ENCODE measurements at regions not wholly inside any gene's neighbourhood (a gene's known extent, or its start where the extent isn't known, plus 50 kb on each side); places are given as distances from the start of the nearest gene placed in this dataset.
"Not testable (repeated sequence)": the region's sequence is repeated elsewhere in the genome, so short reads cannot be mapped to it uniquely, and the experiment has no call there.

DNA sequence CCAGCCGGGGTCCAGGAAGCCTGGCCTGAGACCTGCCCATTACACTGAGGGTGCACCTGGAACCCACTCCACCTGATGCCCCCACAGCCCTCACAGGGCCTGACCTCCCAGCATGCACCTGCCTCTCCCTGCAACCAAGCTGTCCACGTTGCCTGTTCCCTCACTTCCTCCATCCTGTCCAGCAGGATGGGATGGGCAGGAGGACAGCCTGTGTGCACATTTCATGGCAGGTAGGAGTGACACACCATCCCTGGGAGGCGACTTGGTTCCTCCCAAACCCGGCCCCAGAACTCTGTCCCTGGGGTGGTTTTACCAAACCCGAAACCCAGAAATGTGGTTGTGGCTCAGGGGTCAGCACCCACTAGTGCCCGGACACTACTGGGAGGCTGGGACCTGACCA is 203.8 kb upstream of the ZNF519 start:
- not testable (repeated sequence) for DNase-seq (ENCODE audit: low spot score)

DNA sequence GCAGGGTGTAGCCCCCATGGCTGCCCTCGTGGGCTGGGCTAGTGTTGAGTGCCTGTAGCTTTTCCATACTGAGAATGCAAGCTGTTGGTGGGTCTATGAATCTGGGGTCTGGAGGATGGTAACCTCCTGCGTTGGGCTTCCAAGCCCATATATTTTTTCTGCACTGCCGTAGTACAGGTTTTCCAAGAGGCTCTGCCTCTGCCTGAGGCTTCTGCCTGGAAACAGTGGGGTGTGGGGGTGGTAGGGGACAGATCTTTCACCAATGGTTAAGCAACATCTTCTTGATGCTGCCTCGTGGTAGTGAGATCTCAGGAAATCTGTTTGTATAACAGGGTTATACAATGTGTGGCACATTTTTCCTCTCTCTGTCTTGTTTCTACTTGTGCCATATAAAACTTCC is 189.0 kb upstream of the ZNF519 start:
- DNase-seq (ENCODE audit: low spot score), result not testable (repeated sequence)

- DNase-seq (ENCODE audit: low spot score), result not testable (repeated sequence)
Measured at GRCh38 chr18:14301255-14301654, 169.0 kb upstream of the ZNF519 start.

DNA sequence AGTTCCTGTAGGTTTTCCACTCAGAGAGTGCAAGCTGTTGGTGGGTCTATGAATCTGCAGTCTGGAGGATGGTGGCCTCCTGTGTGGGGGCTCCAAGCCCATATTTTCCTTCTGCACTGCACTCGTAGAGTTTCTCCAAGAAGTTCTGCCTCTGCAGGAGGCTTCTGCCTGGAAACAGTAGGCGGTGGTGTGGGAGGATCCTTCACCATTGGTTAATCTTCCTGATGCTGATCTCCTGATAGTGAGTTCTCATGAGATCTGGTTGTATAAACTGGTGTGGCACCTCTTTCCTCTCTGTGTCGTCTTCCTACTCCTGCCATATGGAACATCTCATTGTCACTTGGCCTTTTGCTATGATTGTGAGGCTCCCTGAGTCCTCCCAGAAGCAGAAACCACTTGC is 162.8 kb upstream of the ZNF519 start:
- not testable (repeated sequence) for DNase-seq (ENCODE audit: low spot score)

GRCh38 chr18:14285053-14285452 is 152.8 kb upstream of the ZNF519 start:
- no peak for DNase-seq (ENCODE audit: low spot score)

DNA sequence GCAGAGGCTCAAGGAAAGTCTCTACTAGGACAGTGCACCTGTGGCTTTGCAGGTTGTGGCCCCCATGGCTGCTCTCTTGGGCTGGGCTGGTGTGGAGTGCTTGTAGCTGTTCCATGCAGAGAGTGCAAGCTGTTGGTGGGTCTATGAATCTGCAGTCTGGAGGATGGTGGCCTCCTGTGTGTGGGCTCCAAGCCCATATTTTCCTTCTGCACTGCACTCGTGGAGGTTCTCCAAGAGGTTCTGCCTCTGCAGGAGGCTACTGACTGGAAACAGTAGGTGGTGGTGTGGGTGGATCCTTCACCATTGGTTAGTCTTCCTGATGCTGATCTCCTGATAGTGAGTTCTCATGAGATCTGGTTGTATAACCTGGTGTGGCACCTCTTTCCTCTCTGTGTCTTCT is 143.2 kb upstream of the ZNF519 start:
- not testable (repeated sequence) for DNase-seq (ENCODE audit: low spot score)

DNA sequence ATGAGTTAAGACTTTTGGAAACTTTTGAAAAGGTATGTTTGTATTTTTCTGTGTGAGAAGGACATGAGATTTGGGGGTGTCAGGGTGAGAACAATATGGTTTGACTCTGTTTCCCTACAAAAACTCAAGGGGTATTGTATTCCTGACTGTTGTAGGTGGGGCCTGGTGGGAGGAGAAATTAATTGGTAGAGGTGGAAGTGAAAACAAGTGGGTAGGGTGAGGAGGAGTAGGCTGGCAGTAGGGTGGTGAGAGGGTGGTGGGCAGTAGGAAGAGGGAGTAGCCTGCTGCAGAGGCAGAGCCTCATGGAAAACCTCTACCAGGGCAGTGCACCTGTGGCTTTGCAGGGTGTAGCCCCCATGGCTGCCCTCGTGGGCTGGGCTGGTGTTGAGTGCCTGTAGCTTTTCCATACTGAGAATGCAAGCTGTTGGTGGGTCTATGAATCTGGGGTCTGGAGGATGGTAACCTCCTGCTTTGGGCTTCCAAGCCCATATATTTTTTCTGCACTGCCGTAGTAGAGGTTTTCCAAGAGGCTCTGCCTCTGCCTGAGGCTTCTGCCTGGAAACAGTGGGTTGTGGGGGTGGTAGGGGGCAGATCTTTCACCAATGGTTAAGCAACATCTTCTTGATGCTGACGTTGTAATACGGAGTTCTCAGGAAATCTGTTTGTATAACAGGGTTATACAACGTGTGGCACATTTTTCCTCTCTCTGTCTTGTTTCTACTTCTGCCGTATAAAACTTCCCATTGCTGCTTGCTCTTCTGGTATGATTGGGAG is 133.6 kb upstream of the ZNF519 start:
- DNase-seq (ENCODE audit: low spot score), result not testable (repeated sequence)

DNA sequence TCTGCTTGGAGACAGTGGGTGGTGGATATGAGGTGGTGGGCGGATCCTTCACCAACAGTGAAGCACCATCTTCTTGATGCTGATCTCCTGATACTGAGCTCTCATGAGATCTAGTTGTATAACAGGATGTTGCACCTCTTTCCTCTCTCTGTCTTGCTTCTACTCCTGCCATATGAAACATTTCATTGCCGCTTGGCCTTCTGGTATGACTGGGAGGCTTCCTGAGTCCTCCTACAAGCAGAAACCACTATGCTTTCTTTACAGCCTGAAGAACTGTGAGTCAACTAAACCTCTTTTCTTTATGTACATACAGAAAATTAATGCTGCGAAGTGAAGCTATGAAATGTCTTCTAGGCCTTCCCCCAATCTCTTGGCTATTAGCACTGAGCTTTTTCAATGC is 130.6 kb upstream of the ZNF519 start:
- DNase-seq (ENCODE audit: low spot score), result not testable (repeated sequence)

- not testable (repeated sequence) for DNase-seq (ENCODE audit: low spot score)
Measured at GRCh38 chr18:14250084-14250677, 117.9 kb upstream of the ZNF519 start.

GRCh38 chr18:14239224-14239623 is 107.0 kb upstream of the ZNF519 start:
- not testable (repeated sequence) for DNase-seq (ENCODE audit: low spot score)

- not testable (repeated sequence) for DNase-seq (ENCODE audit: low spot score)
Measured at GRCh38 chr18:14236356-14237048, 104.3 kb upstream of the ZNF519 start.

DNA sequence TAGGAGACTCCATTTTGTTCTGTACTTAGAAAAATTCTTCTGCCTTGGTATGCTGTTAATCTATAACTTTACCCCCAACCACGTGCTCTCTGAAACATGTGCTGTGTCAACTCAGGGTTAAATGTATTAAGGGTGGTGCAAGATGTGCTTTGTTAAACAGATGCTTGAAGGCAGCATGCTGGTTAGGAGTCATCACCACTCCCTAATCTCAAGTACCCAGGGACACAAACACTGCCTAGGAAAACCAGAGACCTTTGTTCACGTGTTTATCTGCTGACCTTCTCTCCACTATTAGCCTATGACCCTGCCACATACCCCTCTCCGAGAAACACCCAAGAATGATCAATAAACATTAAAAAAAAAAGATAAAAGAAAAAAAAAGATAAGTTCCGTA is 93.0 kb upstream of the ZNF519 start:
- not testable (repeated sequence) for DNase-seq (ENCODE audit: low spot score)

GRCh38 chr18:14224551-14225285 is 92.5 kb upstream of the ZNF519 start:
- not testable (repeated sequence) for DNase-seq (ENCODE audit: low spot score)

- DNase-seq (ENCODE audit: low spot score), result not testable (repeated sequence)
Measured at GRCh38 chr18:14223919-14224318, 91.7 kb upstream of the ZNF519 start.

- not testable (repeated sequence) for DNase-seq (ENCODE audit: low spot score)
Measured at GRCh38 chr18:14223231-14223822, 91.1 kb upstream of the ZNF519 start.

DNA sequence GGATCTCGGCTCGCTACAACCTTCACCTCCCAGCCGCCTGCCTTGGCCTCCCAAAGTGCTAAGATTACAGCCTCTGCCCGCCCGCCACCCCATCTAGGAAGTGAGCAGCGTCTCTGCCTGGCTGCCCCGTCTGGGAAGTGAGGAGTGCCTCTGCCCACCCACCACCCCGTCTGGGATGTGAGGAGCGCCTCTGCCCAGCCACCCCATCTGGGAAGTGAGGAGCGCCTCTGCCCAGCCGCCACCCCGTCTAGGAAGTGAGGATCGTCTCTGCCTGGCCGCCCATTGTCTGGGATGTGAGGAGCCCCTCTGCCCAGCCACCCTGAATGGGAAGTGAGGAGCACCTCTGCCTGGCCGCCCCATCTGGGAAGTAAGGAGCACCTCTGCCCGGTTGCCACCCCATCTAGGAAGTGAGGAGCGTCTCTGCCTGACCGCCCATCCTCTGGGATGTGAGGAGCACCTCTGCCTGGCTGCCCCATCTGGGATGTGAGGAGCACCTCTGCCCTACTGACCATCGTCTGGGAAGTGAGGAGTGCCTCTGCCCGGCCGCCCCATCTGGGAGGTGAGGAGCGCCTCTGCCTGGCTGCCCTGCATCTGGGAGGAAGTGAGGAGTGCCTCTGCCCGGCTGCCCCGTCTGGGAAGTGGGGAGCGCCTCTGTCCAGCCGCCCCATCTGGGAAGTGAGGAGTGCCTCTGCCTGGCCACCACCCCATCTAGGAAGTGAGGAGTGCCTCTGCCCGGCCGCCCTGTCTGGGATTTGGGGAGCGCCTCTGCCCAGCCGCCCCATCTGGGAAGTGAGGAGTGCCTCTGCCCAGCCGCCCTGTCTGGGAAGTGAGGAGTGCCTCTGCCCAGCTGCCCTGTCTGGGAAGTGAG is 90.4 kb upstream of the ZNF519 start:
- DNase-seq (ENCODE audit: low spot score), result not testable (repeated sequence)

DNA sequence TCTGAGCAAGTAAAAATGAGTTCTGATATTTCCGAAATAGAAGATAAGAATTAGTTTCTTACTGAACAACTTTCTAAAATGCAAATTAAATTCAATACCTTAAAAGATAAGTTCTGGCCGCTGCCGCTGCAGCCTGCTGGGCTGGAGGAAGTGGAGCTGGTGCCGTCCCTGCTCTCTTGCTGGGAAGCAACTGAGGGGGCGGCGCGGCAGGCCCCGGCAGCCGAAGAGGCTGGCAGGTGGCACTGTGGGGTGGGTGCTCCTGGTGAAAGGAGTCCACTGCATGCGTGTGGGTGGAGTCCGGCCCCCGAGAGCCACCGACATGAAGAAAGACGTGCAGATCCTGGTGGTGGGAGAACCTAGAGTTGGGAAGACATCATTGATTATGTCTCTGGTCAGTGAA is 89.5 kb upstream of the ZNF519 start:
- DNase-seq (ENCODE audit: low spot score), result no peak

DNA sequence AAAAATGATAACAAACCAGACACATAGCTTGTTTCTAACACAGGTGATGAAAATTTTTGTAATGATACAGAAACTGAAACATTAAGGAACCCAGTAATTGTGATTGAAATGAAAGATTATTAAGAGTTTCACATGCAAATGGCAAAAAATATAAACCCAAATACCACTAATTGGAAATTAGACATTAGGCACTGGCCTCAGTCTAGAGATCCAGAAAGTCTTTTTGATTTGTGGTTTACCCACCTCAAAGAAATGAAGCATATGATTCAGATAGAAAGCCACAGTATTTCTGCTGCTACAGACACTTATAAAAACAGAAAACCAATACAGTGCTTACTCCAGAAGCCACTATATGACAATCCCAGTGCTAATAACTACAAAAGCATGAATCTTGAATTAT is 83.7 kb upstream of the ZNF519 start:
- not testable (repeated sequence) for DNase-seq (ENCODE audit: low spot score)

- not testable (repeated sequence) for DNase-seq (ENCODE audit: low spot score)
Measured at GRCh38 chr18:14203424-14203823, 71.2 kb upstream of the ZNF519 start.

DNA sequence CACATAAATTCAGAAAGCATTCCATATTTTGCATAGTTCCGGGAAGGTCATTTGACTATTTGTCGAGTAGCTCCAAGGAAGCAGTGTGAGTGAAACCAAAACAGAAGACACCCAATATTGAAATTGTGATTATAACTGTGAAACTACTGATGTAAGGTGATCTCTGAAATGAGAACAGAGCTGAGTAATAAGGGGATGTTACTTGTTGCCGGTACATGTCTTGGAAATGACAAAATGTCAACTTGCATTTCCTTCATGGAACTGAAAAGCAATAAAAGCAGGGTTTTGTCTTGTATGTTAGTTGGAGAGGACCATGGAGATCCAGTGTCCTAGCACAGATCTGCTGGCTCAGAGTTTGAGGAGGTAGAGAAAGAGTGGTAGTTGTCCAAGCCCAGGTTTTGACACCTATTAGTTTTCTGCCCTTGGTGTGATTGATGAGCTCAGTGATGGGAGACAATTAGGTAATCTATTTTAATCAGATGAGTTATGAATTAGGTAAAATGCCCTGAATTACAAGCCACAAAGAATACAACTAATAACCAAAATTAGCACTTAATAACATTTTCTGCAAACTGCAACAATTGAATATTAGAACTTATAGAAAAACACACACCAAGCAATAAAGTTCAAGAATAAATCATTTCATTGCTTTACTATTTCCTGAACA is 58.7 kb upstream of the ZNF519 start:
- DNase-seq (ENCODE audit: low spot score), result not testable (repeated sequence)
